Left lung (tissue), 4 donors: ENCODE measurements at regions not wholly inside any gene's neighbourhood (a gene's known extent, or its start where the extent isn't known, plus 50 kb on each side); places are given as distances from the start of the nearest gene placed in this dataset.
A peak's percentile ranks its signal among the peaks of the same experiment; 100 is the strongest.

Experiments
- ATAC-seq: fragments of 200-7000 bp; cut with Tn5 transposase; one replicate; pipeline ENCODE4 v1.9.1; 2020; ENCODE audit warnings: moderate library complexity
- DNase-seq, 4 donors: peaks; one replicate each; pipeline ENCODE4 v3.0.0-alpha.2; 2013 to 2020
- H3K27ac ChIP-seq, 2 donors: fragments of 200-600 bp; sonication (generic) in 1 of 2; one replicate each; pipeline versions ENCODE4 v1.5.0 to v1.8.0; 2020 to 2021
- H3K27me3 ChIP-seq, 2 donors: fragments of 200-600 bp; sonication (generic) in 1 of 2; one replicate each; pipeline versions ENCODE4 v1.5.0 to v1.8.0; 2020 to 2021
- H3K36me3 ChIP-seq, 2 donors: fragments of 200-600 bp; sonication (generic) in 1 of 2; one replicate each; pipeline versions ENCODE4 v1.5.0 to v1.8.0; 2020 to 2021
- H3K4me1 ChIP-seq, 2 donors: fragments of 200-600 bp; one replicate each; pipeline ENCODE4 v1.8.0; 2021
- H3K4me3 ChIP-seq, 2 donors: fragments of 200-600 bp; sonication (generic) in 1 of 2; one replicate each; pipeline versions ENCODE4 v1.5.0 to v1.8.0; 2020 to 2021; ENCODE audit warnings: mild to moderate bottlenecking in 1 of 2
- H3K9me3 ChIP-seq, 2 donors: fragments of 200-600 bp; sonication (generic) in 1 of 2; one replicate each; pipeline versions ENCODE4 v1.5.0 to v1.8.0; 2020 to 2021
- intact Hi-C, 2 donors: fragments of 100-400 bp; cut with DNase I; formaldehyde crosslinking; loops; one replicate each; pipeline versions ENCODE4 v1.11.2 to v1.14.2; 2022
- TF ChIP-seq, protein P1 (sequence below), 2 donors: fragments of 200-600 bp; sonication (generic) in 1 of 2; IDR thresholded peaks; one replicate each; pipeline versions ENCODE4 v1.5.0 to v1.8.0; 2021; ENCODE audit warnings: antibody characterized with exemption in 2 of 2
- donor health status: DM: no; HTN: yes; CAD: no.
- donor health status: DM: no; HTN: no; CAD: no.

DNA sequence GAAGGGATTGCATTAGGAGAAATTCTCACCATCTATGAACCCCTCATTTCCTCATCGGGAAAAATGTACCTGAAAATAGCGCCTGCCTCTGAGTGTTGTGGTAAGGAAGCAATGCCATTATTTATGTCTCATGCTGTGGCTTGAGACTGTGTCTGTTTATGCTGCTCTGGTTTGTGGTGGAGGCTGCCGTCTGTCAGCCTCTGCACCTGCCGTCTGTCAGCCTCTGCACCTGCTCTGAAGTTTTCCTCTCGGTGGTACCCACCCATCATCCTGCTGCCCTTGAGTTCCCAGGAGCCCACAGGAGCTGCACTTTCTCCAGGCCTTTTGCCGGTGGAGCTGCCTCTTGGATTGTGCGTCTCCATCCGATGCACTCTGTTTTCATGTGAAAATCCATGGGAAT is 68.5 kb upstream of the PPP2R3B start:
- Histone ChIP-seq H3K27me3 (peaks cover 0 to 17% of the 10 kb centered on the region in 2 donors), H3K4me1 (no peaks in the 10 kb centered on the region), H3K36me3 (no peaks in the 10 kb centered on the region), H3K27ac (no peak overlapping the region), H3K9me3 (peaks cover 0 to 2% of the 10 kb centered on the region in 2 donors), H3K4me3 (no peak overlapping the region)
- intact Hi-C loops, result no loop called here
- TF ChIP-seq, protein P1, sequence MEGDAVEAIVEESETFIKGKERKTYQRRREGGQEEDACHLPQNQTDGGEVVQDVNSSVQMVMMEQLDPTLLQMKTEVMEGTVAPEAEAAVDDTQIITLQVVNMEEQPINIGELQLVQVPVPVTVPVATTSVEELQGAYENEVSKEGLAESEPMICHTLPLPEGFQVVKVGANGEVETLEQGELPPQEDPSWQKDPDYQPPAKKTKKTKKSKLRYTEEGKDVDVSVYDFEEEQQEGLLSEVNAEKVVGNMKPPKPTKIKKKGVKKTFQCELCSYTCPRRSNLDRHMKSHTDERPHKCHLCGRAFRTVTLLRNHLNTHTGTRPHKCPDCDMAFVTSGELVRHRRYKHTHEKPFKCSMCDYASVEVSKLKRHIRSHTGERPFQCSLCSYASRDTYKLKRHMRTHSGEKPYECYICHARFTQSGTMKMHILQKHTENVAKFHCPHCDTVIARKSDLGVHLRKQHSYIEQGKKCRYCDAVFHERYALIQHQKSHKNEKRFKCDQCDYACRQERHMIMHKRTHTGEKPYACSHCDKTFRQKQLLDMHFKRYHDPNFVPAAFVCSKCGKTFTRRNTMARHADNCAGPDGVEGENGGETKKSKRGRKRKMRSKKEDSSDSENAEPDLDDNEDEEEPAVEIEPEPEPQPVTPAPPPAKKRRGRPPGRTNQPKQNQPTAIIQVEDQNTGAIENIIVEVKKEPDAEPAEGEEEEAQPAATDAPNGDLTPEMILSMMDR (IDR thresholded peaks at IDR 0.05), result no peak
- DNase-seq (no peak), ATAC-seq (no peak)

DNA sequence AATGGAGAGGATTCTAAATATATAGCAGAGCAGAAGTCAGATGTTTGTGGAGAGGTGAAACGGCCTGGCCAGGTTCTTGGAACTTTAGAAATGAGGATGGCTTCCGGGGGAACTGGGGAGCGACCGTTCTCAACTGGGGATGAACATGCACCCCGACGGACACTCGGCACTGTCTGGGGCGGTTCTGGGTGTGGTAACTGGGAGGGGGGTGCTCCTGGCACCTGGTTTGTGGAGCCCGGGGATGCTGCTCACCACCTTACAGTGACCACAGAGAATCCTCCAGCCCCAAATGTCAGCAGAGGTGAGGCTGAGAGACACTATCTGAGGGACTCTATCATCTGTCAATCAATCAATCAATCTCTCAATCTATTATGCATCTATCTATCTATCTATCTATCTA is 69.0 kb upstream of the PPP2R3B start:
- intact Hi-C loops, result no loop called here
- TF ChIP-seq, protein P1 (IDR thresholded peaks at IDR 0.05), result no peak
- ATAC-seq (no peak), DNase-seq (no peak)
- Histone ChIP-seq H3K9me3 (peaks cover 0 to 2% of the 10 kb centered on the region in 2 donors), H3K27ac (no peak overlapping the region), H3K27me3 (peaks cover 0 to 17% of the 10 kb centered on the region in 2 donors), H3K4me1 (no peaks in the 10 kb centered on the region), H3K4me3 (no peak overlapping the region), H3K36me3 (no peaks in the 10 kb centered on the region)

DNA sequence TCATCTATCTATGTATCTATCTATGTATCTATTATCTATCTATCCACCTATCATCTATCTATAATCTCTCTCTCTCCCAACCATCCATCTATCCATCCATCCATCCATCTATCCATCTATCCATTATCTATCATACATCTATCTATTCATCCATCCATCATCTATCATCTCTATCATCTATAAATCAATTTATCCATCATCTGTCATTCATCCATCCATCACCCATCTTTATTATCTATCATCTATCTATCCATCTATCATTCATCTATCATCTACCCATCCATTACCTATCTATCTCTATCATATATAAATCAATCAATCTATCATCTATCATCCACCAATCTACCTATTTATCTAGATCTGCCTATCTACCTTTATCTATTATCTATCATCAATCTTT is 69.4 kb upstream of the PPP2R3B start:
- no peaks in the 10 kb centered on the region for H3K36me3 ChIP-seq
- H3K27ac ChIP-seq, result no peak overlapping the region
- H3K9me3 ChIP-seq, result peaks cover 0 to 2% of the 10 kb centered on the region in 2 donors
- DNase-seq (no peak), ATAC-seq (no peak)
- peaks cover 0 to 17% of the 10 kb centered on the region in 2 donors for H3K27me3 ChIP-seq
- intact Hi-C loops, result no loop called here
- no peak overlapping the region for H3K4me3 ChIP-seq
- no peaks in the 10 kb centered on the region for H3K4me1 ChIP-seq
- TF ChIP-seq, protein P1 (IDR thresholded peaks at IDR 0.05), result no peak

DNA sequence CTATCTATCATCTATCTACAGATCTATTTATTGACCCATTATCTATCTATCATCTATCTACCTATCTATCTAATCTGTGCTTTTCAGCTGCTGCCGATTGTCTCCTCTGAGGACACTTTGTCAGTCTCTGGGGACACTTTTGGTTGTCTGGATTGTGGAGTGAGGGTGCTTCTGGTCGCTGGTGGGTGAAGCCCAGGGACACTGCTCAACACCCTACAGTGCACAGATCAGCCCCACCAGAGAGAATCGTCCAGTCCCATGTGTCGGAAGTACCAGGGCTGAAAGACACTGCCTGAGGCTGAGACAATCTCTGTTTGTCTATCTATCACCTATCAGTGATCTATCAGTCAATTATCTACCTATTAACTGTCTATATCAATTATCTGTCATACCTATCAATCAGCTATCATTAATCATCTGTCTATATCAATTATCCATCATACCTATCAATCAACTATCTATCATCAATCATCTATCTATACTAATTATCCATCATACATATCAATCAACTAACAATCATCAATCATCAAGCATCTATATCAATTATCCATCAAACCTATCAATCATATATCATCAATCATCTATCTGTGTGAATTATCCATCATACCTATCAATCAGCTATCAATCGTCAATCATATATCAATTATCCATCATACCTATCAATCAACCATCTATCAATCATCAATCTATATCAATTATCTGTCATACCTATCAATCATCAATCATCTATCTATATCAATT is 70.0 kb upstream of the PPP2R3B start:
- ATAC-seq (no peak), DNase-seq (peak in 1 of 4 donors; percentile 32)
- H3K36me3 ChIP-seq, result no peaks in the 10 kb centered on the region
- intact Hi-C loops, result no loop called here
- TF ChIP-seq, protein P1 (IDR thresholded peaks at IDR 0.05), result no peak
- H3K4me1 ChIP-seq, result no peaks in the 10 kb centered on the region
- H3K27ac ChIP-seq, result no peak overlapping the region
- peaks cover 0 to 4% of the 10 kb centered on the region in 2 donors for H3K9me3 ChIP-seq
- H3K4me3 ChIP-seq, result no peak overlapping the region
- H3K27me3 ChIP-seq, result peaks cover 0 to 17% of the 10 kb centered on the region in 2 donors

DNA sequence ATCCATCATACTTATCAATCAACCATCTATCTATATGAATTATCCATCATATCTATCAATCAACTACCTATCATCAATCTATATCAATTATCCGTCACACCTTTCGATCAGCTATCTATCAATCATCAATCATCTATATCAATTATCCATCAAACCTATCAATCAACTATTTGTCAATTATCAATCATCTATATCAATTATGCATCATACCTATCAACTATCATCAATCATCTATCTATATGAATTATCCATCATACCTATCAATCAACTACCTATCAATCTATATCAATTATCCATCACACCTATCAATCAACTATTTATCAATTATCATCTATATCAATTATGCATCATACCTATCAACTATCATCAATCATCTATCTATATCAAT is 70.6 kb upstream of the PPP2R3B start:
- Histone ChIP-seq H3K4me3 (no peak overlapping the region), H3K36me3 (no peaks in the 10 kb centered on the region), H3K4me1 (no peaks in the 10 kb centered on the region), H3K27me3 (peaks cover 0 to 17% of the 10 kb centered on the region in 2 donors), H3K27ac (no peak overlapping the region), H3K9me3 (peaks cover 0 to 4% of the 10 kb centered on the region in 2 donors)
- intact Hi-C loops, result no loop called here
- TF ChIP-seq, protein P1 (IDR thresholded peaks at IDR 0.05), result no peak
- DNase-seq (peak in 1 of 4 donors; percentile 21), ATAC-seq (no peak)
